GM12878 (cell line): ENCODE measurements at regions not wholly inside any gene's neighbourhood (a gene's known extent, or its start where the extent isn't known, plus 50 kb on each side); places are given as distances from the start of the nearest gene placed in this dataset.

Experiments used
- ATAC-seq: fragments of 200-7000 bp; cut with Tn5 transposase; 3 replicates; pipeline ENCODE4 v1.9.1; 2020; ENCODE audit warnings: mild to moderate bottlenecking, moderate library complexity
- BruUV-seq: library from RNA; stranded (reverse); fragments of 400-500 nt; replicated peaks from 2 replicates; lab custom pipeline; 2021; lab: Mats Ljungman, UMichigan
- CTCF ChIA-PET: fragments of 300-600 bp; sonication (Branson Sonifier 250); formaldehyde crosslinking; extraction: SDS; loops from one replicate; lab custom pipeline; 2021; ENCODE audit warnings: inconsistent platforms; lab: Yijun Ruan, JAX
- POLR2A ChIA-PET: fragments of 350-600 bp; formaldehyde crosslinking; extraction: SDS; loops from one replicate; lab custom pipeline; 2021; ENCODE audit warnings: inconsistent platforms; lab: Charles Lee
- RAD21 ChIA-PET: fragments of 300-600 bp; sonication (Branson Sonifier 250); formaldehyde crosslinking; loops from one replicate; lab custom pipeline; 2023; ENCODE audit warnings: antibody characterized with exemption; ENCODE audit not compliant: unreplicated experiment; lab: Charles Lee
- SMC1A ChIA-PET: fragments of 300-600 bp; sonication (Branson Sonifier 250); formaldehyde crosslinking; loops from one replicate; lab custom pipeline; 2023; ENCODE audit not compliant: unreplicated experiment, uncharacterized antibody; lab: Charles Lee
- DNase-seq: peaks from one replicate; pipeline ENCODE4 v3.0.0-alpha.2; 2011; ENCODE audit warnings: low read depth, low spot score
- FAIRE-seq: peaks from 3 replicates; lab custom pipeline; 2011; peaks lifted over from hg19 to GRCh38; lab: Jason Lieb, UNC
- H2AFZ ChIP-seq: 2 replicates; pipeline ENCODE4 v1.6.0; 2011; ENCODE audit warnings: low read depth, low read length, control low read depth; ENCODE audit not compliant: control insufficient read depth
- H3K27ac ChIP-seq: 2 replicates; pipeline ENCODE4 v1.5.1; 2011; ENCODE audit warnings: control low read depth; ENCODE audit not compliant: control insufficient read depth, insufficient read depth
- H3K27me3 ChIP-seq, 2 experiments: replicated peaks in 1 of 2; 2 replicates each; pipeline versions ENCODE4 v1.6.0 to v1.6.1; 2011; ENCODE audit warnings: low read length in 1 of 2; ENCODE audit not compliant: control insufficient read depth in 2 of 2, insufficient read depth in 2 of 2
- H3K36me3 ChIP-seq, 2 experiments: 2 replicates each; pipeline ENCODE4 v1.5.1; 2011; ENCODE audit warnings: low read length in 1 of 2; ENCODE audit not compliant: control insufficient read depth in 2 of 2, insufficient read depth in 2 of 2
- H3K4me1 ChIP-seq: 2 replicates; pipeline ENCODE4 v1.6.1; 2011; ENCODE audit warnings: mild to moderate bottlenecking, low read length, moderate library complexity, mixed read lengths; ENCODE audit not compliant: control insufficient read depth, insufficient read depth
- H3K4me2 ChIP-seq: 2 replicates; pipeline ENCODE4 v1.6.0; 2011; ENCODE audit warnings: control low read depth; ENCODE audit not compliant: control insufficient read depth, insufficient read depth
- H3K4me3 ChIP-seq: fragments of 200-600 bp; sonication (generic); 2 replicates; pipeline ENCODE4 v1.5.1; 2016
- H3K79me2 ChIP-seq: 2 replicates; pipeline ENCODE4 v1.6.0; 2011; ENCODE audit warnings: low read length; ENCODE audit not compliant: control insufficient read depth, insufficient read depth
- H3K9ac ChIP-seq: 2 replicates; pipeline ENCODE4 v1.8.0; 2011; ENCODE audit warnings: low read length, control low read depth, mixed read lengths; ENCODE audit not compliant: control insufficient read depth, insufficient read depth
- H3K9me3 ChIP-seq: replicated peaks from 3 replicates; pipeline ENCODE4 v1.5.1; 2011; ENCODE audit warnings: mild to moderate bottlenecking, low read length; ENCODE audit not compliant: control insufficient read depth, insufficient read depth
- H4K20me1 ChIP-seq: 2 replicates; pipeline ENCODE4 v1.6.0; 2011; ENCODE audit not compliant: control insufficient read depth, insufficient read depth
- BRCA1 ChIP-seq: IDR thresholded peaks from 2 replicates; pipeline ENCODE4 v1.6.1; 2011; ENCODE audit warnings: low read depth, low read length, improper control_type of control experiment
- CBFB ChIP-seq: IDR thresholded peaks from 2 replicates; pipeline ENCODE4 v1.6.1; 2016; ENCODE audit warnings: antibody characterized with exemption, low read depth
- CHD4 ChIP-seq: fragments of 200-600 bp; sonication (generic); IDR thresholded peaks from 2 replicates; pipeline ENCODE4 v1.6.1; 2016; ENCODE audit warnings: mild to moderate bottlenecking
- DPF2 ChIP-seq: fragments of 450-650 bp; IDR thresholded peaks from 2 replicates; pipeline ENCODE4 v1.6.1; 2017; ENCODE audit warnings: mild to moderate bottlenecking
- E2F4 ChIP-seq: IDR thresholded peaks from 2 replicates; pipeline ENCODE4 v1.6.1; 2012; ENCODE audit warnings: low read depth, low read length, improper control_type of control experiment
- EP300 ChIP-seq, 2 experiments: fragments of 150-350 bp in 1 of 2; IDR thresholded peaks; 2 replicates each; pipeline ENCODE4 v1.6.1; 2011 to 2012; ENCODE audit warnings: low read depth in 2 of 2, low read length in 2 of 2, borderline replicate concordance in 1 of 2, improper control_type of control experiment in 1 of 2, inconsistent platforms in 1 of 2; ENCODE audit not compliant: control insufficient read depth in 1 of 2
- IKZF2 ChIP-seq, 2 experiments: fragments of 450-650 bp; IDR thresholded peaks; 2 replicates each; pipeline ENCODE4 v1.6.1; 2017; ENCODE audit warnings: mild to moderate bottlenecking in 2 of 2, moderate library complexity in 2 of 2
- KAT2A ChIP-seq: conservative IDR thresholded peaks from 2 replicates; pipeline ENCODE4 v1.6.1; 2011; ENCODE audit warnings: low read depth, low read length; ENCODE audit not compliant: control insufficient read depth
- MAX ChIP-seq: IDR thresholded peaks from 2 replicates; pipeline ENCODE4 v1.6.1; 2012; ENCODE audit warnings: low read depth, low read length, improper control_type of control experiment
- NBN ChIP-seq: fragments of 450-650 bp; IDR thresholded peaks from 2 replicates; pipeline ENCODE4 v1.6.1; 2016
- NFXL1 ChIP-seq: fragments of 450-650 bp; IDR thresholded peaks from 2 replicates; pipeline ENCODE4 v1.6.1; 2017; ENCODE audit warnings: antibody characterized with exemption, mild to moderate bottlenecking, borderline replicate concordance
- NR2C1 ChIP-seq: fragments of 450-650 bp; IDR thresholded peaks from 2 replicates; pipeline ENCODE4 v1.6.1; 2017; ENCODE audit warnings: antibody characterized with exemption, mild to moderate bottlenecking, moderate library complexity
- PAX5 ChIP-seq: IDR thresholded peaks from 2 replicates; pipeline ENCODE4 v1.6.1; 2011; ENCODE audit warnings: low read depth, low read length, borderline replicate concordance
- PRDM15 ChIP-seq: fragments of 450-650 bp; formaldehyde crosslinking; IDR thresholded peaks from 2 replicates; pipeline ENCODE4 v1.4.0; 2020; ENCODE audit warnings: mild to moderate bottlenecking, moderate library complexity
- RBBP5 ChIP-seq: fragments of 200-600 bp; sonication (generic); conservative IDR thresholded peaks from 2 replicates; pipeline ENCODE4 v1.6.1; 2016
- SKIL ChIP-seq: fragments of 450-650 bp; IDR thresholded peaks from 2 replicates; pipeline ENCODE4 v1.6.1; 2017; ENCODE audit warnings: mild to moderate bottlenecking, low read depth, inconsistent platforms; ENCODE audit not compliant: poor library complexity, severe bottlenecking
- SP1 ChIP-seq: IDR thresholded peaks from one replicate; pipeline ENCODE4 v1.6.1; 2011; ENCODE audit warnings: low read depth, low read length
- TBL1XR1 ChIP-seq: IDR thresholded peaks from 2 replicates; pipeline ENCODE4 v1.6.1; 2012; ENCODE audit warnings: low read depth, low read length, improper control_type of control experiment
- ZNF207 ChIP-seq: fragments of 450-650 bp; IDR thresholded peaks from 2 replicates; pipeline ENCODE4 v1.6.1; 2014; ENCODE audit warnings: antibody characterized with exemption, mild to moderate bottlenecking, borderline replicate concordance
- ZNF24 ChIP-seq: fragments of 450-650 bp; IDR thresholded peaks from 2 replicates; pipeline ENCODE4 v1.6.1; 2017; ENCODE audit warnings: antibody characterized with exemption, mild to moderate bottlenecking
- WGBS: methylation state at CpG from one replicate; pipeline ENCODE4 v1.1.6; 2016; ENCODE audit warnings: low lambda C conversion rate; ENCODE audit not compliant: insufficient replicate concordance, insufficient coverage; ENCODE audit errors: missing lambda C conversion rate; 5-methylcytosine and 5-hydroxymethylcytosine counted together
- in situ Hi-C: fragments of 300-500 bp; cut with MboI; formaldehyde crosslinking; loops from 9 replicates; pipeline ENCODE4 v1.14.3; 2018; ENCODE audit warnings: mixed read lengths
- intact Hi-C: fragments of 100-400 bp; cut with micrococcal nuclease; formaldehyde crosslinking; loops from one replicate; pipeline ENCODE4 v1.14.2; 2022; ENCODE audit not compliant: unreplicated experiment

- FAIRE-seq (no peak), ATAC-seq (no peak), DNase-seq (no peak)
- H2AFZ ChIP-seq, result no peak overlapping the region
- no peak overlapping the region for H3K9ac ChIP-seq
- no peak overlapping the region for H3K4me3 ChIP-seq
- BruUV-seq, result no TSS peak
- no peaks in the 10 kb centered on the region for H3K27me3 ChIP-seq
- H3K9me3 ChIP-seq, result no peaks in the 10 kb centered on the region
- no peaks in the 10 kb centered on the region for H3K79me2 ChIP-seq
- ChIA-PET CTCF (interaction anchor here (1.4 to 1.5 kb wide), 2 partner anchors 20 to 21 kb away, joined by 3 to 6 read pairs; no protein-coding TSS in a partner anchor), POLR2A (no interaction called here), RAD21 (no interaction called here), SMC1A (interaction anchor here (0.9 to 1.2 kb wide), 3 partner anchors 9 to 20 kb away, joined by 3 to 4 read pairs (median 4); no protein-coding TSS in a partner anchor)
- intact Hi-C loops (no loop called here), in situ Hi-C loops (no loop called here)
- no peak overlapping the region for H3K4me2 ChIP-seq
- TF ChIP-seq ZNF207 (no peak), EP300 (IDR thresholded peaks at IDR 0.05; ENCODE audit: borderline replicate concordance in 1 of 2, control insufficient read depth in 1 of 2, low read depth in 2 of 2, low read length in 2 of 2) (no peak), DPF2 (no peak), SP1 (no peak), MAX (no peak), PRDM15 (CRISPR knock-in tag) (no peak), SKIL (no peak), NFXL1 (no peak), CBFB (no peak), E2F4 (no peak), ZNF24 (no peak), NR2C1 (no peak), TBL1XR1 (no peak), NBN (no peak), IKZF2 (IDR thresholded peaks at IDR 0.05) (no peak), CHD4 (no peak), PAX5 (no peak), KAT2A (no peak), BRCA1 (no peak), RBBP5 (no peak)
- no peaks in the 10 kb centered on the region for H4K20me1 ChIP-seq
- no peaks in the 10 kb centered on the region for H3K36me3 ChIP-seq
- 70% methylated on average over 2 of the region's 2 CpGs for WGBS
- no peaks in the 10 kb centered on the region for H3K4me1 ChIP-seq
- no peak overlapping the region for H3K27ac ChIP-seq
Measured at GRCh38 chr3:94269763-94270162, 206.9 kb downstream of the NSUN3 start.
